Adrenal gland (tissue), 9 donors: ENCODE measurements at regions not wholly inside any gene's neighbourhood (a gene's known extent, or its start where the extent isn't known, plus 50 kb on each side); places are given as distances from the start of the nearest gene placed in this dataset.
"Not testable (repeated sequence)": the region's sequence is repeated elsewhere in the genome, so short reads cannot be mapped to it uniquely, and the experiment has no call there.

Experiments used
- DNase-seq, 7 donors: peaks; one replicate each; pipeline ENCODE4 v3.0.0-alpha.2; 2019 to 2020
- H3K27ac ChIP-seq, 5 donors: fragments of 200-600 bp; sonication (generic) in 4 of 5; 1 replicate in 3 of 5; 2 replicates in 2 of 5; pipeline versions ENCODE4 v1.5.1 to v1.8.0; 2016 to 2020; ENCODE audit warnings: mild to moderate bottlenecking in 1 of 5
- H3K27me3 ChIP-seq: fragments of 200-600 bp; 2 replicates; pipeline ENCODE4 v1.8.0; 2021
- H3K36me3 ChIP-seq, 2 donors: fragments of 200-600 bp; replicated peaks in 1 of 2; 1 replicate in 1 of 2; 2 replicates in 1 of 2; pipeline versions ENCODE4 v1.5.1 to v1.8.0; 2018 to 2022
- H3K4me1 ChIP-seq, 2 donors: fragments of 200-600 bp; replicated peaks in 1 of 2; 1 replicate in 1 of 2; 2 replicates in 1 of 2; pipeline versions ENCODE4 v1.5.1 to v1.8.0; 2018 to 2021
- H3K4me3 ChIP-seq, 4 donors: fragments of 200-600 bp; sonication (generic) in 3 of 4; one replicate each; pipeline ENCODE4 v1.5.1; 2016 to 2018
- H3K9me3 ChIP-seq, 3 donors: fragments of 200-600 bp; sonication (generic) in 1 of 3; replicated peaks in 1 of 3; 1 replicate in 2 of 3; 2 replicates in 1 of 3; pipeline versions ENCODE4 v1.5.1 to v1.8.0; 2016 to 2021
- POLR2A ChIP-seq, 2 donors: fragments of 450-650 bp; IDR thresholded peaks; one replicate each; pipeline ENCODE4 v1.6.1; 2017; ENCODE audit warnings: antibody characterized with exemption in 2 of 2, mild to moderate bottlenecking in 2 of 2, moderate library complexity in 1 of 2
- WGBS, 4 donors: extraction: QIAGEN DNeasy Blood & Tissue Kit in 2 of 4; methylation state at CpG; one replicate each; pipeline versions ENCODE4 v1.1.5 to v1.1.7; 2013 to 2017; 5-methylcytosine and 5-hydroxymethylcytosine counted together
- intact Hi-C, 2 donors: fragments of 100-400 bp; cut with DNase I; formaldehyde crosslinking; loops; one replicate each; pipeline versions ENCODE4 v1.14.1 to v1.15.0; 2022 to 2023
- TF ChIP-seq, protein P1 (sequence below), 6 experiments: fragments of 450-650 bp in 4 of 6; fragments of 200-600 bp in 2 of 6; sonication (generic) in 1 of 6; IDR thresholded peaks; 1 replicate in 5 of 6; 2 replicates in 1 of 6; pipeline versions ENCODE4 v1.5.1 to v1.8.0; 2016 to 2021; ENCODE audit warnings: antibody characterized with exemption in 6 of 6, mild to moderate bottlenecking in 2 of 6, moderate library complexity in 1 of 6
- donor health status: healthy with polysubstance abuse.
- donor health status: Bipolar disorder and iron deficiency.
- donor health status: DM: yes; HTN: yes; CAD: no.
- donor health status: DM: no; HTN: no; CAD: no.
- donor health status: DM: no; HTN: no; CAD: no.

DNA sequence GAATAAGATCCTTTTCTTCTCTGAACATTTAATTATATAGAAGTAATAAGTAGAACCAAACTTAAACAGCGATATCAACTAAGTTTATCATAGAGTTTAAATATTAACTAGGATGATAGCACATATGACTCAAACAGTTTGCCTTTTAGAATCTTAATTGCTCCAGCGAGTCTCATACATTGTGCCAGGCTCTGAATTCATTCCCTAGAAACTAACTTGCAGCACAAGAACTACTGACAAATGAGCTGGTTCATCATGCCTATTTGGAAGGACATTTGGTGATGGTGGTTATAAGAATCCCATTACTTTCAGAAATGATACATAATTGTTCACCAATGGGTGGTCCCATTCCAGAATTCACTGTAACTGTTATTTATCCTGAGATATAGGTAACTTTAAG is 1026.6 kb upstream of the DDX18 start:
- H3K4me3 ChIP-seq = no peak overlapping the region
- no peak overlapping the region for H3K27ac ChIP-seq
- intact Hi-C loops = no loop called here
- DNase-seq = no peak
- H3K36me3 ChIP-seq = no peaks in the 10 kb centered on the region
- whole genome bisulfite sequencing, 4 donors = 74 to 89% (median 87%) methylated on average over 2 of the region's 2 CpGs
- TF ChIP-seq POLR2A (IDR thresholded peaks at IDR 0.05) = no peak
- TF ChIP-seq, protein P1, sequence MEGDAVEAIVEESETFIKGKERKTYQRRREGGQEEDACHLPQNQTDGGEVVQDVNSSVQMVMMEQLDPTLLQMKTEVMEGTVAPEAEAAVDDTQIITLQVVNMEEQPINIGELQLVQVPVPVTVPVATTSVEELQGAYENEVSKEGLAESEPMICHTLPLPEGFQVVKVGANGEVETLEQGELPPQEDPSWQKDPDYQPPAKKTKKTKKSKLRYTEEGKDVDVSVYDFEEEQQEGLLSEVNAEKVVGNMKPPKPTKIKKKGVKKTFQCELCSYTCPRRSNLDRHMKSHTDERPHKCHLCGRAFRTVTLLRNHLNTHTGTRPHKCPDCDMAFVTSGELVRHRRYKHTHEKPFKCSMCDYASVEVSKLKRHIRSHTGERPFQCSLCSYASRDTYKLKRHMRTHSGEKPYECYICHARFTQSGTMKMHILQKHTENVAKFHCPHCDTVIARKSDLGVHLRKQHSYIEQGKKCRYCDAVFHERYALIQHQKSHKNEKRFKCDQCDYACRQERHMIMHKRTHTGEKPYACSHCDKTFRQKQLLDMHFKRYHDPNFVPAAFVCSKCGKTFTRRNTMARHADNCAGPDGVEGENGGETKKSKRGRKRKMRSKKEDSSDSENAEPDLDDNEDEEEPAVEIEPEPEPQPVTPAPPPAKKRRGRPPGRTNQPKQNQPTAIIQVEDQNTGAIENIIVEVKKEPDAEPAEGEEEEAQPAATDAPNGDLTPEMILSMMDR (IDR thresholded peaks at IDR 0.05) = no peak
- no peaks in the 10 kb centered on the region for H3K4me1 ChIP-seq
- no peaks in the 10 kb centered on the region for H3K9me3 ChIP-seq
- H3K27me3 ChIP-seq = no peaks in the 10 kb centered on the region

DNA sequence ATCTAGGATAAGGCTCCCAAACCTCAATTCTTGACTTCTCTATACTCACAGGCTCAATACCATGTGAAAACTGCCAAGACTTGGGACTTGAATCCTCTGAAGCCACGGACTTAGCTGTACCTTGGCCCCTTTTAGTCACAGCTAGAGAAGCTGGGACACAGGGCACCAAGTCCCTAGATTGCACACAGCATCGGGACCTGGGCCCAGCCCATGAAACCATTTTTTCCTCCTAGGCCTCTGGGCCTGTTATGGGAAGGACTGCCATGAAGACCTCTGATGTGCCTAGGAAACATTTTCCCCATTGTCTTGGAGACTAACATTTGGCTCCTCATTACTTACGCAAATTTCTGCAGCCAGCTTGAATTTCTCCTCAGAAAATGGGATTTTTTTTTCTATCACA is 1011.8 kb upstream of the DDX18 start:
- no peak overlapping the region for H3K27ac ChIP-seq
- H3K9me3 ChIP-seq = peaks cover 0 to 4% (median 0%) of the 10 kb centered on the region in 3 donors
- TF ChIP-seq, protein P1 (IDR thresholded peaks at IDR 0.05) = no peak
- no peak for TF ChIP-seq POLR2A (IDR thresholded peaks at IDR 0.05)
- H3K4me1 ChIP-seq = no peaks in the 10 kb centered on the region
- H3K27me3 ChIP-seq = no peaks in the 10 kb centered on the region
- DNase-seq = no peak
- intact Hi-C loops = no loop called here
- H3K4me3 ChIP-seq = no peak overlapping the region
- H3K36me3 ChIP-seq = no peaks in the 10 kb centered on the region
- 61 to 96% (median 68%) methylated on average over 2 to 3 of the region's 3 CpGs for WGBS, 4 donors

DNA sequence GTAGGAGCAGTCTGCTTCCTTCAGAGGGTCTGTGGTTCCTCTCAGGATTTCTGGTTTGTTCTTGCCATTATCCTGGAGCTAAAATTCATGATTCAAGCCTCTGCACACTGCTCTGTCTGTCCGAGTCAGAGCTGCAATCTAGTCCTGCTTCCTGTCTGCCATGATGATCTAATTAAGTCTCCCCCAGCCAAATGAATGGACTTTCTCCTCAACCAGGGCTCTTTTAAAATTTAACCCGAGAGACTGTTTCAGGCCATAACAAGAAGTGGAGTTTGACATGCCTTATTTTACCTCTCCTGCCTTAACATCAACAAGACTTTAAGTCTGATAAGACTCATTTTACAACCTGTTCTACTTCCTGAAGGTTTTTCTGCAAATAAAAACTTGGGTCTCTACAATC is 1009.6 kb upstream of the DDX18 start:
- TF ChIP-seq, protein P1 (IDR thresholded peaks at IDR 0.05) = no peak
- no peak for TF ChIP-seq POLR2A (IDR thresholded peaks at IDR 0.05)
- Histone ChIP-seq H3K36me3 (no peaks in the 10 kb centered on the region), H3K4me1 (no peaks in the 10 kb centered on the region), H3K27ac (no peak overlapping the region), H3K4me3 (no peak overlapping the region), H3K9me3 (peaks cover 0 to 4% (median 0%) of the 10 kb centered on the region in 3 donors), H3K27me3 (no peaks in the 10 kb centered on the region)
- no peak for DNase-seq
- intact Hi-C loops = no loop called here
- 55 to 74% (median 67%) methylated on average over 2 of the region's 2 CpGs for WGBS, 4 donors

DNA sequence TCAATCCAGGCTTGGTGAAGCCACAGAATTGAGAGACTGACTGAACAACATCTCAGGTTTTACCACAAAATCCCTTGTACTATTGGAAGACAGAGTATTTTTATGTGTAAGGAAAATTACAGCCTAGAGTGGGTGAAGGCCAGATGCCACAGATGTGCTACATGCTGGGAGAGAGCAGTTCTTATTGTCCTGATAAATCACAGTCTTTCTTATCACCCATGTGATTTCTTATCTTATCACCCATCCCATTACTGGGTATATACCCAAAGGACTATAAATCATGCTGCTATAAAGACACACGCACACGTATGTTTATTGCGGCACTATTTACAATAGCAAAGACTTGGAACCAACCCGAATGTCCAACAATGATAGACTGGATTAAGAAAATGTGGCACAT is 1008.0 kb upstream of the DDX18 start:
- H3K4me1 ChIP-seq, H3K27ac ChIP-seq, DNase-seq, H3K9me3 ChIP-seq, H3K27me3 ChIP-seq, H3K4me3 ChIP-seq, intact Hi-C loops, H3K36me3 ChIP-seq: not testable (repeated sequence)
- 53 to 80% (median 64%) methylated on average over 3 to 4 of the region's 4 CpGs for WGBS, 4 donors

DNA sequence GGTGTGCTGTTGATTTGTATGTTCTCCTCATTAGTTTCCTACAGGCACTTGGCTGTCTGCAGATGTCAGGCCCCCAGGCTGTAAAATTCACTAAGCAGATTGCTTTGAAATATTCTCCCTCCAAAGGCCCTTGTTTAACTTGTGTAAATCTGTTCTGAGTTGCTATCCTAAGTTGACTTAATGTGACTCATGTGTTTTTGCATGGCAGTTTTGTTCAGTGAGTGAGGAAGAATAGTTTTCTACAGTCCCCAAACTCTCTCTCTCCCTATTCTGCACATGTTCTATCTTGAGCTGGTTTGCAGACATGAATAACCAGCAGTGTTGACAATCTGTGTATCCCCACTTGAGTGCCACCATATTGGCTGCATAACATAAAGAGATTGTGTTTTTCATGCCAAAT is 1005.4 kb upstream of the DDX18 start:
- Histone ChIP-seq H3K27ac (no peak overlapping the region), H3K27me3 (no peaks in the 10 kb centered on the region), H3K9me3 (no peaks in the 10 kb centered on the region), H3K4me3 (no peak overlapping the region), H3K36me3 (no peaks in the 10 kb centered on the region), H3K4me1 (no peaks in the 10 kb centered on the region)
- DNase-seq = no peak
- intact Hi-C loops = no loop called here
- TF ChIP-seq, protein P1 (IDR thresholded peaks at IDR 0.05) = no peak
- no peak for TF ChIP-seq POLR2A (IDR thresholded peaks at IDR 0.05)
